ENCODE measurements at regions not wholly inside any gene's neighbourhood (a gene's known extent, or its start where the extent isn't known, plus 50 kb on each side); places are given as distances from the start of the nearest gene placed in this dataset.

DNA sequence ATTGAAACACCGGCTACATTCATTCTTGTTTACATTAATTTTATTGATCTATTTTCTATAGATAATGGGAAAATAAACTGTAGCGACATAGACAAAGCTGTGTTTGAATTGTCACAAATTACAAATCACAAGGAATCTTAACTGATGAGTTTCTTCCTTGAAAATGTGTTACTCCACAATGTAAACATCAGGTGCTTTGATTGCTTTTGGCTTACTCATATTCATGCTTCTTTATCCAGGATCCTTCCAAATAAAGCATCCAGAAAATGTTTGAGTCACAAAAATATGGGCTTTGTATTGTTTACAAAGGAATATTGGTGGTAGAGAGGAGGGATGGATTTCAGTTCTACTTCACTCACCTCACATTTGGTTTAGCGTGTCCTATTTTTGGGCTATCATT, 64.0 kb downstream of the BMP2 start:
- DNase-seq (ENCODE audit: low read depth in 3 of 3) = no peak

DNA sequence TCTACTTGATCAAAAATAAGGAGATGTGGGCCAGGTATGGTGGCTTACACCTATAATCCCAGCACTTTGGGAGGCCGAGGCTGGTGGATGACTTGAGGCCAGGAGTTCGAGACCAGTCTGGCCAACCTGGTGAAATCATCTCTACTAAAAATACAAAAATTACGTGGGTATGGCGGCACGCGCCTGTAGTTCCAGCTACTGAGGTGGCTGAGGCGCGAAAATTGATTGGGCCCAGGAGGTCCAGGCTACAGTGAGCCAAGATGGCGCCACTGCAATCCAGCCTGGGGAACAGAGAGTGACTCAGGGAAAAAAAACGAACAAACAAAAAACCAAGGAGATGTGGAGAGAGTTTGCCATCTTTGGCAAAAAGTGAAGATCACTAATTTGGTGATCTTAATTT, 65.3 kb downstream of the BMP2 start:
- DNase-seq (ENCODE audit: low read depth in 3 of 3) = no peak

DNA sequence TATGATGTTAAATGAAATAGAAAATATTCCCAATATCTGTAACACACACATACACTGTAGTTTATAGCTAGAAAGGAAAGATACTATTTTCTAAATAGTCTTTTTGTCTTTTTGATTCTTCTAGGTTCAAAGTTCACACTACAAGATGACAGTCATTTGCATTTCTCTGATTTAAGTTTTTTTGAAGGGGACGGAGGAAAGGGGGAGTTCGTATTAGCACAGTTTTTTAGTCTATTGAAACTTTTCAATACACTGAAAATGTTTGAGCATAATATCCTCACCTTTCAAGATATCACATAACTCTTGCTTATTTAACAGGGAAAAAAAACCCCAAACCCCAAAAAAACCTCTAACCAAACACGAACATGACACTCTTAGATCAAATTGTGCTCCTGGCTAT, 68.1 kb downstream of the BMP2 start:
- DNase-seq (ENCODE audit: low read depth in 3 of 3) = no peak

DNA sequence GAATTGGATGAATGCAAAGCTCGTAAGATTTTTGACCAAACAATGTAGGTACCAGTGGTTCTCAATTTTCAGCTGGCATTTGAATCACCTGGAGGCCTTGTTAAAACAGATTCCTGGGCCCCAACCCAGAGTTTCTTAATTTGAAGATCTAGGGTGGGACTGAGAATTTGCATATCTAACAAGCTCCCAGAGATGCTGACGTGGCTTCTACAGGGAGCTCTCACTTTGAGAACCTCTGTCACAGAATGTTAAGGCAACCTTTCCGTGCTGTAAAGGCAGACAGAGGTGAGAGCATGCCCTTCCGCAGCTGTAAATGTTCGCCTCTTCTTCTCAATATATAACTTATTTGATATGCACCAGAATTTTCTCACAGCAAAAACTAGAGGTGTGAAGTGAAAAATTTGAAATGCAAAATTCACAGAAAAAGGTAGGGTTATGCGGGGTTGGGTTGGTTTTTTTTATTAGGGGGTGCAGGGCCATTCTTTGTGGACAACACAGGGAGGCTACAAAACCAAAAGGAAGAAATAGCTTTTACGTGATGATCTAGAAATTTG, 69.4 kb downstream of the BMP2 start:
- DNase-seq (ENCODE audit: low read depth in 3 of 3) = no peak

DNA sequence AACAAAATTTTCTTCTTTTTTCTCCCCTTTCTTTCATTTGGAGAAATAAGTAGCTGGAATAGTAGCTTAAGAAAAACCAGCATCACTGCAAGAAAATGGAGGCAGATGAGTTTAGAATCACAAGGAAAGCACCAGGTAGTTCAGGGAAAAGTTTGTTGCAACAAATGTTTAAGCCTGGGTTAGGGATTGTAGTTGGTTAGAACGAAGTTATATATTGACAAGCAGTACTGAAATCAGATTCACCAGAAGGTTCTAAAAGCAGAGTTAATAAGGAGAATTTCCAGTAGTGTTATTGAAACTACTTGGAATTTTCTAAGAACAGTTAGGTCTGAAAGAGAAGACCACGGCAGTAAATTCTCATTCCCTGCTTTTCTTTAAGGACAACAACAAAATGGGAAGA, 70.2 kb downstream of the BMP2 start:
- no peak for DNase-seq (ENCODE audit: low read depth in 3 of 3)

DNA sequence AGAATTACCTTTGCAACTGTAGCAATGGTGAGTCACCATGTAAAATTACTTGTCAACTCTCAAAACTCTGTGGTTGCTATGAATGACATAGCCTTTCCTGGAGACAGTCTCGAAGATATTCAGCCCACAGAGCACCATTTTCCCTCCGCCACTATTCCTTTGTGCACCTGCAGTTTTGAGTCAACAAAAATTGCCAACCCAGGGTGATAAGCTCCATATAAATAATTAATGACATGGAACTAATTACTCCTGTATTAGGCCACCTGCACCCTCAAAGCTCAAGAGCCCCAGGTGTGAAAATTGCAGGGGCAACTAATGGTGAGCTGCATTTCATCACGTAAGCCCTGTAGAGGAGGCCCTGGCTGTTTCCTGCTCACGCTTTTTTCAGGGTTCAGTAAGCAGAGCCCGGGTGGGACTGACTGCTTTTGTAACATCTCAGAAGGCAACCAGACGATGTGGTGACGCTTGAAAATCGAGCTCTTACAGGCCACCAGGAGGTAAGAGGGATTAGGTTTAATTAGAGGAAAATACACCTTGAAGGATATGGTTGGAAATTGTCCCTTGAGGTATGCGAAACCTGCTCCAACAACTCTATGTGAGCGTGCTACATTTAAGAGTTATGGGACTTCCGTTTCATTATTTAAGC, 70.8 kb downstream of the BMP2 start:
- no peak for DNase-seq (ENCODE audit: low read depth in 3 of 3)

DNA sequence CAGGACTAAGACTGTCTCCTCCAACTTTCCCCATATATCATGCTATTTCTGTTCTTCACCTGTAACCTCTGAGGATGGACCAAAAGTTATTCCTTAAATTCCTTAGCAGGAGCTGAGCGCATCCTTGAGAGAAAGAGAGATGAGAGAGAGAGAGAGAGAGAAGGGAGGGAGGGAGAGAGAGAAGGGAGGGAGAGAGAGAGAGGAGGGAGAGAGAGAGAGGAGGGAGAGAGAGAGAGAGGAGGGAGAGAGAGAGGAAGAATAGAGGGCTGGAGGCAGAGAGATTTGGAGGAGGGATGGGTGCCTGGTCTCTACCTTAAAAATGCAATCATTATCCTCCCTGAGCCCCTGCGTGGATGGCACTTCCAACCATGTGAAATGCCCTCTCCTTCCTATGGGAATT, 73.6 kb downstream of the BMP2 start:
- no peak for DNase-seq (ENCODE audit: low read depth in 3 of 3)

DNA sequence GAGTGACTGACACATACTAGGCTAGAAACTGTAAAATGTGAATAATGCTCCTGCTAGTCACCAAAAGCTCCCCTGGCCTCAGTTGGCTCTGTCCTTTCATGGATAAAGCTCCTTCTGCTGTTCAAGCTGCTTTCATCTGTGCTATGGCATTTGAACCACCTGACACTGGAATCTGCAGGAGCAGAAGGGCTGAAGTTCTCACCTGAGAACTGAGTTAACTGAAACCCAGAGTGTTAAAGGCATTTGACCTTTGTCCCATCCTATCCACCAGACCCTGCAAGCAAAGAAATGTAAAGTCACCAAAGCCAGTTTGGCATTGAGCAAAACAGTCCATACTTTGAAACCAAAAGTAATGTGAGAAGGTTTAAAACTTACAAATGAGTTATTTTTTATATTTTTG, 77.7 kb downstream of the BMP2 start:
- DNase-seq (ENCODE audit: low read depth in 3 of 3) = no peak

DNA sequence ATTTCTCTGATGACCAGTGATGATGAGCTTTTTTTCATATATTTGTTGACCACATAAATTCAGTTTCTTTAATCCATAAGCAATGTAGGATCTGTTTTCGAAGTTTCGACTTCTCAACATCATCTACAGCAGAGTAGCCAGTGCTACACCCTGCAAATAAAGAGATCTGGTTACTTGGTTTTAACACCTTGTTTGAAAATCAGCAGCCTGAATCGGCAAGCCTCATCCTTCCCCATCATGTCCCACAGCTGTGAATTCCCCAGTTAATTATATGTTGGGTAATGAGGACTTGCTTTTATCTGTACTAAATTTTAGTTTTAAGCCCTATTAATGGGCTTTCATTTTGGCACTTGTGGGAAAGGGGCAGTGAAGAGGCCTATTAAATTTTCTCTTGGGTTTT, 80.6 kb downstream of the BMP2 start:
- no peak for DNase-seq (ENCODE audit: low read depth in 3 of 3)

DNA sequence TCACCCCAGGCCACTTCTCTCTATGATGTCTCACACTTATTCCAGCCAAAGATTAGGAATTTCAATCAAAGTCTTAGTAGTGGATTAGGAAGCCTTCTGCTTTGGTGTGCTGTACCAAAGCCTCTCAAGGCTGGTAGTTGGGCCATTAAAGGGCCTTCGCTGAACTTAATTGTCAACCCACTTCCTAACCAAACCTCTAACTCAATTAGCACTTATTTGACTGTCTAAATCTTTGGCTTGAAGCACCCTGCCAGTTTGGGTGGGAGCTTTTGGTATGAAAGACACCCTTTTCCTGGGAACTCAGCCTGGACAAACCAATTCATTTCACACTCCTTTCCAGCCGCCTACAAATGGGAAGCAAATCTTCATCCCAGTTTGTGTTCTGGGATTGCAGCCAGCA, 81.5 kb downstream of the BMP2 start:
- no peak for DNase-seq (ENCODE audit: low read depth in 3 of 3)

DNA sequence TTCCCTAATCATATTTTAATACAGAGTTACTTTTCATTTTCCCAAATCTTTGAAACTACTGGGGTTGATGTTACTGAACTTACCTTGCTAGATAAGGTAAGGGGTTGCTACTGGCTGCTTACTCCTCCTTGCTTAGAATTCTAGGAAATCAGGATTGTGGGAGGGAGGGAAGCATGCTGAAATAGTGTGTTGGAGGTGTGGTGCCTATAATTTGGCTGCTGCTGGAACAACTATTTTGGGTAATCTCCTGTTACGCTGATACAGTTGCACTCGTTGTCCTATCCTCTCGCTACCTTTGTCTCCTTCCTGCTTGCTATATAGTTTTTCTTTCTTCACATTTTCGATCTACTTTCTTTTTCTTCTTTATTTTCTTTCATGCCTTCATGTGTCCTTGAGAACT, 83.7 kb downstream of the BMP2 start:
- no peak for DNase-seq (ENCODE audit: low read depth in 3 of 3)

DNA sequence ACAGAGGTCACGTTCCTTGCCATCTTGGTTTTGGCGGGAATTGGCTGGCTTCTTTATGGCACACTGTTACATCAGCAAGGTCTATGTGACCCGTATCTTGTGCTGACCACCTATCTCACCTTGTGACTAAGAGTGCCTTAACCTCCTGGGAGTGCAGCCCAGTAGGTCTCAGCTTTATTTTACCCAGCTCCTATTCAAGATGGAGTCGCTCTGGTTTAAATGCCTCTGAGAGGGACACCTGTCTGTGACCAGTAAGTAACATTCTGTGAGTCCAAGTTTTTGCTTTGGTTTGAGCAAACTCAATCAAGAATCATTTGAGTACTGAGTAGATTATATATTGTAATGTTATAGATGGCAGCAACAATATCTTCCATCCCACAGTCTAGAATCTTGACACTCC, 85.0 kb downstream of the BMP2 start:
- DNase-seq (ENCODE audit: low read depth in 3 of 3) = no peak

DNA sequence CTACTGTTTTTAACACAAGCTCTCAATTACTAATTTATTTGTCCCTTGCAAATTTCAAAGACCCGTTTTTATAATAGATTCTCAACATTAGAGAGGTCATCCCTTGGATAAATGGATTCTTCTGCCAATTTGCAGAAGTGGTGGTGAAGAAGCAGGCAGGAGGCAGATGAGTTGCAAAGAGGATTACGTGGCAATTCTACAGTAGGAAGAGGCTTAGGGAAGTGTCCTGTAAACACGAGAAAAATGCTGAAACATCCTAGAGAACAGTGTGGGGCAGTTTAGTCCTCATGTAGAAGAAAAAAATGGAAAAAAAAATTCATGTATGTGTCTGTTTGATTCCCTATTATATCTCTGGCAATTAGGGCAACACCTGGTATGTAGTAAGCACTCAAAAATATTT, 87.6 kb downstream of the BMP2 start:
- DNase-seq (ENCODE audit: low read depth in 3 of 3) = no peak

DNA sequence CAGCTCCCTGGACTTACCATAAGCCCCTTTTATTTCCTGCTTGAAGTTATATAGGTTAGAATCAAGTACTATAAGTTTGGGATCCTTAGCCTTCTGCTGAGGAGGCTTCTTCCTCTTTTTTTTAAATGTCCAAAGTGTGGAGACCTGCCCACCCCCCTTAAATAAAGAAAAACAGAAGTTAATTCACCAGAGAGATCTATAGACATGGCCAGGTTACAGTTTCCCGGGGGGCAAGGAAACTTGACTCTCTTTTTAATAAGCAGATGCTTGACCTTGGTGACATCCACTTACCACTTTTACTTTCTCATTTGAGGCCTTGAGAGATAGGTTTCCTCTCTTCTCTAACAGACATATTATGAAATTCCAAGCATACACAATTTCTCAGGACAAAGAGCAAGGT, 88.3 kb downstream of the BMP2 start:
- no peak for DNase-seq (ENCODE audit: low read depth in 3 of 3)

DNA sequence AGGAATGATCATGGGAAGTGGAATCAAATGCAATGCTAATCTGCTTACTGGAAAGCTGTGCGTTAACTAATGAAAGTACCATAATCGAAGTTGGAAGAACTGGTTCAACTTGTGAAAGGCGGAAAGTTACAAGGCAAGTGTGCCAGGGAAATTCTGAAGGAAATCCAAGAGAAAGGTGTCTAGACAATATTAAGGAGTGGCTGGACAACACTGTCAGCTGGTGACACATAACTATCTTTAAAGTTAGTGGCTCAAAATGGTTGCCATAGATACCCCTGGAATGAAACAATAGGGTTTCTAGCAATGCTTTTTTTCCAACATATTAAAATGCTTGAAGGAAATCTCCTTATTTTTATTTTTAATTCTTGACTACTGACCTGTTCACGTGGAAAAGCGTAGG, 90.4 kb downstream of the BMP2 start:
- DNase-seq (ENCODE audit: low read depth in 3 of 3) = no peak

DNA sequence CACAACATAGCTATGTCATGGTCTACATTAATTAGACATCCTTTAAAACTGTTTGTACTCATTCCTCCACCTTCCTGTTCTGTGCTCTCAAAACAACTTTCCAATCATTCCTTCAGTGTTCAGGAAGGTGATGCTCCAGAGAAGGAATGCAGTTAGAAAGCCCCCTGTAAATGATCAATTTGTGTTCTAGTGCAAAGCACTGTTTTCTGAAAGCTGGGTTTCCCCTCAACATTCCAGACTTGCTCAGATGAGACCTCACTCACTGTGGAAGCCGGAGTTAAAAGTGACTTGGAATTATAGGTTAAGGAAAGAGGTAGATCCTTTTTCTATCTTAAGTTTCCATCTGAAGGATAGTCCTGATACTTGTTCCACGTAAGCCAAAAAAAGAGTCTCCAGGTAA, 95.9 kb downstream of the BMP2 start:
- DNase-seq (ENCODE audit: low read depth in 3 of 3) = no peak

DNA sequence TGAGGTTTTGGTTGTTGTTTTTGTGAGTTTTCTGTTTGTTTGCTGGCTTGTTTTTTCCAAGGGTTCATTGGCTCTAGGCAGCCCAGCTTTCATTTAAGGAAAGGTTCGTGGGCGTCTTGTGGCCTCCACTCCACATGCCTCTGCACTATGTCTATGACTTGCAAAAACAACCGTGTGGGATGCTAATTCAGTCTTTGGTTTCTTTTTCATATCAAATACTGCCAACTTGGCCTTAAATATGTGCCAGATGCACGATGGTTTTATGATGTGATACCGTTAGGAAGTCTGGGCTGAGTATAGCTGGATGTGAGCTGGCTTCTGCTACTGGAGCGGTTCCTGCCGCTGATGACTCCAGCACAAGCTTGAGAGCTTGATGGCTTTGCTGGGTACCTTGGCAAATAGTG, 96.3 kb downstream of the BMP2 start:
- no peak for DNase-seq (ENCODE audit: low read depth in 3 of 3)

DNA sequence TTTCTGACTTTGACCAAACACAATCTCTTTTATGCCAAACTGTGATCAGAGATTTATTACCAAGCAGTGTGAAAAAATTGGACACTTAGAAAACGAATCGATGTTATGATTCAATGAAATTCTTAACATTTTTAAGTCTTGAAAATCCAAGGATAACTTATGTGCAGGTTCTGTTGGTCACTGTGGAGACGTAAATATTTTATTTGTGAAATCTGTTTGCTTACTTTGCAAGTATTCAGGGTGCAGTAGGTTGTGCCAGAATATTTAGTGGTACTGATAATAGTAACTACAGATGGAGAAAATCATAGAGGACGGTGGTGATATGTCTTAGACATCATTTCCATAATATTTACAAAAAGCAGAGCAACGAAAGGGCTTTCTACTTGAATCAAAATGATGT, 97.3 kb downstream of the BMP2 start:
- no peak for DNase-seq (ENCODE audit: low read depth in 3 of 3)

DNA sequence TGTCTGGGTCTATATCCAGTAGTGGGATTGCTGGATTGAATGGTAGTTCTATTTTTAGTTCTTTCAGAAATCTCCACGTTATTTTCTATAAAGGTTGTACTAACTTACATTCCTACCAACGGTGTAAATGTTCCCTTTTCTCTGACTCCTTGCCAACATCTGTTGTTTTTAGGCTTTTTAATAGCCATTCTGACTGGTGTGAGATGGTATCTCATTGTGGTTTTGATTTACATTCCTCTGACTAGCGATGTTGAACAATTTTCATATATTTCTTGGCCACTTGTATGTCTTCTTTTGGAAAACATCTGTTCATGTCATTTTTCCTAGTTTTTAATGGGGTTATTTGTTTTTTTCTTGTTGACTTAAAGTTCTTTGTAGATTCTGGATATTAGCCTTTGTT, 99.3 kb downstream of the BMP2 start:
- no peak for DNase-seq (ENCODE audit: low read depth in 3 of 3)

DNA sequence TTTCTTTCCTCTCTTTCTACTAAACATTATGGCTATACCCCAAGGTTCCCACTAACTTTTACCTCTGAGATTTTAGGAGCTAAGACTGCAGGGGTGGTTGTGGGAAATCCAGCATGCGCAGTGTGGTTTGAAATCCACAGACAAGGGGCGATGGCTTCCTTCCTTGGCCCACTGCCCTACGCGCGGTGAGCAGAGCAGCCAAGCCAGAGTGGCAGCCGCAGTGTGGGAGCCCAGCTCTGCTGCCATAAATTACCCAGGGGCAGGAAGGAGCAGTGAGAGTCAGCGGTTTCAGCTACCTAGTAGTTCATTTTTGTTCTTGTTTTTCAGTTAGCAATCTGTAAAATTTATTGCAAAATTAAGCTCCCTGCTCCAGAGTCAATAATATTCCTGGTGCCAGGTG, 101.4 kb downstream of the BMP2 start:
- DNase-seq (ENCODE audit: low read depth in 3 of 3) = no peak

DNA sequence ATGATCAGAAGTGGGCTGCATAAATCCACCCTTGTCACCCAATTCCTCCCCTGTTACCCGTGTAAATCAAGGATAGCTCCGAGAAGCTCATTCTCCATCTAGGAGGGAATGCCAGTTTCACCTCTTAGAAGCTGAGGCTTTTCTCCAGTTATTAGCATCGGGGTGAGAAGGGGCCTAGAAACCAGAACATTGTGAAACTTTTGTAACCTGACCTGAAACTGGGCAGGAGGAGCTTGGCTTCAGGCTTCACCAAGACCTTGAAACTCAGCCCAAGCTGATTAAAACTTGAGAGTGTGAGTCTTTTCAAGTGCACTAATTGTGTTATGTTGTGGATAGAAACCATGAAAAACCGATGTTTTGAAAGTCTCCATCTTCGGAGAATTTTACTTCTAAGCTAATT, 103.1 kb downstream of the BMP2 start:
- no peak for DNase-seq (ENCODE audit: low read depth in 3 of 3)

DNA sequence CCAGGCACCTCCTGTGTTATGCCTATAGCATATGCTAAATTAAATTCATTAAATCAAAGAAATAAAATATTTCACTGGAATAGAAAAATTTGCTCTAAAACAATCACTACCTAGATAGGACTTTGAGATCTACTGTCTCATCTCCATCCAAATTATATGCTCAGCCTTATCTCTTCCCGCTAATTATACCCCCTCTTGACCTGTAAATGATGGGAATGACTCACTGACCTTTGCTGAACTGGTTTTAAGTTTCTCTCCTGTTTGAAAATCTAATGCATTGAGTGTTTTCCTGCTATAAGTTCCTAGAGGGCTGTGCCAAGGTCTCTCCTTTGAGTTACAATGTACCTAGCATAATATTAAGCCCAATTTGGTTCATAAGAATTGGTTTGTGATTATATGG, 110.1 kb downstream of the BMP2 start:
- DNase-seq (ENCODE audit: low read depth in 3 of 3) = no peak

DNA sequence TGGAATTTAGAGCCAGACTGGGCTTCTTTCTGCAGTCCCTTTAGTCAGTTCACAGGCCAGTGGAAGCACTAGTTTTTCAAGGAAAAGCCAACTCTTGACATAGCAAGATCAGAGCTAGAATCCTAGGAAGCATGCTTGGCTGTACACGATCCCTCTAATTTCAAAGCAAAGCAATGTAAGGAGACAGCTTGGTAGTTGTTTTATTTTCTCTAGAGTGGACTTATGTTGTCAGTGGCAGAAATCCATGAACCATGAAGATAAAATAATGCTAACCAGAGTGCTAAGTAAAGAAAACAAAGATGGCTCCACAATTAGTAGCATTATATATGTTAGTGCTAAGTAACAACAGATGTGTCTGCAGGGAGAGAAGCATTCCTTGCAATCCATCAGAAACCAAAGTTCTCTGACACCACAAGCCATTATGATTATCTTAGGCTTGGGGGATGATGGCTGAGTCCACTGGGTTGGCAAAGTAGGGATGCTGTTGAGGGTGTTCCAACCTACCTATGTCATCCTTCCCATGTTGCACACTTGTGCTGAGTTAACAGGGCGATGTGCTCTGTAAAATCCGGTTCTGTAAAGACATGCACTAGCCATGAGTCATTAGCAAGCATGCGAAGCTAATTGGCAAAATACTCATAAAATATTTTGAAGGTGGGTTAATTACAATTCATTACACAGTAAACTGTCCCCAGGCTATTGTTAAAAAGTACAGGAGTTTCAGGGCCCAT, 115.2 kb downstream of the BMP2 start:
- no peak for DNase-seq (ENCODE audit: low read depth in 3 of 3)

DNA sequence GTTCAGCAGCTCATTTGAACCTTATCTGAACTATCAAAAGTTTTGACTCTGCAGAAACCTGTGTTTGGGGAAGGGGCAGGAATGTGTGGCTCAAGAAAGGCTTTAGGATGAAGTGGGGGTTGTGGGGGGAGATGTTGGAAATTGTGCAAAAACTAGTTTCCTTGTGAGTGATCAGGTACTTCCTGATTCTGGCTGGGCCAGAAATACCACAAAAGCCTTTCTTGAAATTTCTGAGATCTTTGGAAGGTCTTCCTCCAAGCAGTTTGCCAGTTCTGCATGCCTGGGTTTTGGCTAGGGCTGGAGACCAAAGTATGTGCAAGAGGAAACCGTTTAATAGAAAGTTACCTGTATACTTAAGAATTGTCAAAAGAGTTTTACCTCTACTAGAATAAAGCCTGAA, 116.6 kb downstream of the BMP2 start:
- DNase-seq (ENCODE audit: low read depth in 3 of 3) = no peak

Data from stimulated activated CD4-positive, alpha-beta T cell treated with anti-CD3 and anti-CD28 coated beads, TNF-alpha, amount 100 ng/mL, for 24 hours (primary cell).